Dermis blood vessel endothelial cell (primary cell): ENCODE measurements at regions not wholly inside any gene's neighbourhood (a gene's known extent, or its start where the extent isn't known, plus 50 kb on each side); places are given as distances from the start of the nearest gene placed in this dataset.
A peak's percentile ranks its signal among the peaks of the same experiment; 100 is the strongest.
"Not testable (repeated sequence)": the region's sequence is repeated elsewhere in the genome, so short reads cannot be mapped to it uniquely, and the experiment has no call there.

Source experiments
- DNase-seq: peaks from one replicate; pipeline ENCODE4 v3.0.0; 2010

- DNase-seq: no peak
Measured at GRCh38 chr17:52709724-52710123, 551.2 kb upstream of the CA10 start.

GRCh38 chr17:52696362-52696761, 537.8 kb upstream of the CA10 start:
- DNase-seq: no peak

GRCh38 chr17:52686140-52686539, 527.6 kb upstream of the CA10 start:
- DNase-seq: no peak

GRCh38 chr17:52681480-52681879, 523.0 kb upstream of the CA10 start:
- no peak for DNase-seq

DNA sequence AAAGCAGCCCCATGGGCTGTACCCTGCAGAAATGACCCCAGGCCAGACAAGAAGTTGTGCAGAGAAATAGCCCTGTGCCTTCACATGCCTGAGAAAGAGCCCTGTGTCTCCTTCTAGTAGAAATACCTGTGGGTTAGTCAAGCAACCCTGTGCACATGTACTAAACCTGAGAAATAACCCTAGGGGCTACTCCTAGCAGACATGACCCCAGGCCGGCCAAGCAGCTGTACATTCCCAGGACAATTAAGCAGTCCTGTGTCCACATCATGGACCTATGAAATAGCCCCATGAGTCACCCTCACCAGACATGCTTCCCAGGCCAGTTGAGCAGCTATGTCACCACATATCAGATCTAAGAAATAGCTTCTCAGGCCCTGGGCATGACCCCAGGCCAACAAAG, 519.7 kb upstream of the CA10 start:
- no peak for DNase-seq

- no peak for DNase-seq
Measured at GRCh38 chr17:52674686-52675085, 516.2 kb upstream of the CA10 start.

GRCh38 chr17:52673791-52674190, 515.3 kb upstream of the CA10 start:
- DNase-seq: no peak

GRCh38 chr17:52666264-52666663, 507.8 kb upstream of the CA10 start:
- DNase-seq: no peak

DNA sequence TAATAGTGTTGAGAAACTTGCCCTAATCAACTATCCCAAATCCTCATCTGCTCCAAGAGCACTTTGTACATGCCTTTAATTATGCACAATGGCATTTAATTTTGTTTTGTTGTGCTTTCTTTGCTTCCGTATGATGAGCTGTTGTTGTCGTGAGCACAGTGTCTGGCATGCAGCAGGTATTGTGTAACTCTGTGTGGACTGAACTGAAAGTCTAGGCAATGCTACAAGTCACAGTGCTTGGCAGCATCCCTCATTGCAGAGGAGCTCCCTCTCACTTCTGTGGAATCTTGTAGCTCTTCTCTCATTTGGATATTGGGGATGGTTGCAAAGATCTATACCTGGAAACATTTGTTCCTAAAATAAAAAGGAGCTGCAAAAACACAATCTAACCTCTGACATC, 502.2 kb upstream of the CA10 start:
- no peak for DNase-seq

DNA sequence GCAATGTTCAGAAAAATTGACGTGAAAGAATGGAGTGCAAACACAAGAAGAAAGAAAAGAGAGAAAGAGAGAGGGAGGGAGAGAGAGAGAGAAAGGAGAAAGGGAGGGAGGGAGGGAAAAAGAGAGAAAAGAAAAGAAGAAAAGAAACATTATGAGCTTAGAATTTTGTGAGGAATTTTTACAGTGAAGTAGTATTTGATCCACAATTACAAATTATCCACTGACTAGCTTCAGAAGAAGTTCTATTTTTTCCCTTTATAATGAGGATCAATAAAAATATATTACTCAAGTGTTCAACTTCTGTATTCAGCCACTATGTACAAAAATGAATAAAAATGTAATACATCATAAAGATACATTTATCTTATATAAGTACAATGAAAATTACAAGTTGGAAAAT, 494.5 kb upstream of the CA10 start:
- DNase-seq: no peak

- no peak for DNase-seq
Measured at GRCh38 chr17:52648995-52649394, 490.5 kb upstream of the CA10 start.

DNA sequence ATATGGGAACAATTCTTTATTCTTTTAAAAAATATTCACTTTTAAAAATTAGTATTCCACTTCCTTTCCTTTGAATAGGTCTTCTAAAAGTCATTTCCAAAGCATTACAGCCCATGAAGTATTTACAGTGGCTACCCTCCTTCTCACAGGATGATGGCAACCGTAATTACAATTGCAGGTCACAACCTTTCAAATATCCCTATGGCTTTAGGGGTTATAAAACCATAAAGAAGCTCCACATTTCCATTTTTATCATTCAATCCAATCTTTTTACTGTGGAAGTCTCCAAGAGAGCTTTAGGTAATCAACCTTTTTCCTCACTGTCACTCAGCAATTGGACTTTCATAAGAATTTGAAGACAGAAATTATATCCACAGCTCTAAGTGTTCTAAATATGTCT, 488.9 kb upstream of the CA10 start:
- DNase-seq: no peak

GRCh38 chr17:52636443-52636842, 477.9 kb upstream of the CA10 start:
- no peak for DNase-seq

GRCh38 chr17:52606590-52606989, 448.1 kb upstream of the CA10 start:
- DNase-seq: no peak

DNA sequence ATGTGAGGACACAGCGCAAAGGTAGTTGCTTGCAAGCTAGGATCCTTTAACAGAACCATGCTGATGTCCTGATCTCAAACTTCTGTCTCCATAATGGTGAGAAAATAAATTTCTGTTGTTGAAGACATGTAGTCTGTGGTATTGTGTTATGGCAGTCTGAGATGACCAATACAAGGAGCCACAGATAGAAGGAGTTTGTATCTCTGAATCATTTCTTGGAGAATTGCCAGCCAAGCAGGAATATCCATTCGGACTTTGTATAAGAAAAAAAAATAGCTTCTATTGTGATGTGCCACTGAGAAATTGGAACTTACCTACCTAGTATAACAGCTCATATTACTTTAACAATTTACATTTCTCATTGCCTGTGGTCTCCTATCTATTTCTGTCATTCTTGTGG, 447.6 kb upstream of the CA10 start:
- peak; percentile 66 for DNase-seq

DNA sequence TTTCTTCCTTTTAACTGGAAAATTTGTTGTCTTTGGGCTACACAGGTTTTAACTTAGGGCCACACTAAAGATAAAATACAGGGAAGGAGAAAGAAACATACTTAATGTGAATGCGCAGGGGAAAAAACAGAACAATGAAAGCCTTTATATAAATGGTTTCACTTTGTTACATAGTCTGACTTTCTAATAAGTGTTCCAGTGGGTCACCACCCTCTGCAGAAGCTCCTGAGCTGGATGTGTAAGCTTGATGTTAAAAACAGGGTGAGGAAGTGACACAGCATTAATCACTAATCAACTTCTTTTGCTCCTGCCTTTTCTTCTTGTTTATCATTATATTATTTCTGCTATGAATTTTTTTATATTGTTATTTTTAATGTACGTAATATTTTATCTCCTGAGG, 445.6 kb upstream of the CA10 start:
- DNase-seq: peak; percentile 43

- DNase-seq: not testable (repeated sequence)
Measured at GRCh38 chr17:52597452-52598215, 439.1 kb upstream of the CA10 start.

DNA sequence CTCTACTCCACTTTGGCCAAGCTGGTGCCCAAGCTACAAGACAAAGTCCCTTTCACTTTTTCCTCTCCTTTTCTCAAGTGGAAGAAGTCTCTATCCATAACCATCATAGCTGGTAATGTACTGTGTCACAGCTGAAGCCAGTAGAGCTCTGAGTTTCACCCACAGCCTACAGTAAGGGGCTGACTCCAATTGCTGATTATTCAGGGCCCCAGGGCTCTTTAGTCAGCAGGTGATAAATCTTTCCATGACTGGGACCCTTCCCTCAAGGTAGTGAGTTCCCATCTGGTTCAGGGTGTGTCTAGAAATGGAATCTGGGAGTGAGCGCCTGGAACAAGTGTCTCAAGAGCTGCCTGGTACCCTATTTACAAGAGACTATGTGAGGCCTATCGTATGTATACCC, 436.0 kb upstream of the CA10 start:
- DNase-seq: no peak

DNA sequence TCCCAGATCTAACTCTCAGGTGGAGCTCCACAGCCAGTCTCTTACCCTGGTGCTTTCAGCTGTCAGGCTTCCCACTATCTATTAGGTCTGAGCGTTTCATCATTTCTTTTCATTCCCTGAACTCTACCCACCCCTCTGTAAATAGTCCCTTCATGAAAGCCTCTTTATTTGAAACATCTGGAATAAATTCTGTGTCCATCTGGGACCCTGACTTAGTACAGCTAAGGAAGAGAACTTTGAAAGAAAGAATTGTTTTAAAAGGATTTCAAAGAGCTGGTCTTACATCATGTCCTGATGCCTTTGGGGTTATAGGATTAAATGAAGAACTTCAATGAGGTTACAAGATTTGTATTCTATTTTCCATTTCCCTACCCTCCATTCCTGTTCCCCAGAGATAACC, 388.5 kb upstream of the CA10 start:
- no peak for DNase-seq

DNA sequence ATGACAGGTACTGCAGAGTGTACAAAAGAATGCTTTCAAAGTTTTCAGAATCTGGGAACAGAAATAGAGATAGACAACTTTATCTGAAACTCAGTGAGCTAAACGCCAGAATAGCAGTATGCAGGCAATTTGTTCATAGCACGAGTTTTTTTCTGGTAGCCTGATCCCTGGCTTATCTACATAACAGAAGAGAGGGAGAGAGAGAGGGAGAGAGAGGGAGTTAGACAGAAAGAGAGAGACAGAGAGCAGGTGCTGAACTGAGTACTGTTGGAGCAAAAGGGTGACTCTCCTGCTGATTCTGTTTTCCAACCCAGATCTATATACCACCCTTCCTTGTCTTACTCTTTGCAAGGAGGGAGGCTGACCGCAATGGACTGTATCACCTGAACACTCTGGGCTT, 388.0 kb upstream of the CA10 start:
- no peak for DNase-seq

GRCh38 chr17:52537421-52537820, 378.9 kb upstream of the CA10 start:
- DNase-seq: no peak

GRCh38 chr17:52536489-52536888, 378.0 kb upstream of the CA10 start:
- DNase-seq: no peak

DNA sequence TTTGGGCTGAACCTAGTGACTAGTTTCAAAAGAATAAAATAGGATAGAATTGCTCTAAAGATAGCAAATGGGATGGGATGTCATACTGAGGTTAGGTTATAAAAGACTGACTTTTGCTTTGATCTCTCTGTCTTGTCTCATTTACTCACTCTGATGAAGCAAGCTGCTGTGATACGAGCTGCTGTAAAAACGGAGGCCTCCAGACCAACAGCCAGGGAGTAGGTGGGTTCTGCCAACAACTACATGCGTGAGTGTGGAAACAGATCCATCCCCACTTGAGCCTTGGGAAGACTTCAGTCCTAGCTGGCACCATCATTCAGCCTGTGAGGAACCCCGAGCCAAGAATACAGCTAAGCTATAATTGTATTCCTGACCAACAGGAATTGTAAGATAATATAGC, 373.9 kb upstream of the CA10 start:
- no peak for DNase-seq

DNA sequence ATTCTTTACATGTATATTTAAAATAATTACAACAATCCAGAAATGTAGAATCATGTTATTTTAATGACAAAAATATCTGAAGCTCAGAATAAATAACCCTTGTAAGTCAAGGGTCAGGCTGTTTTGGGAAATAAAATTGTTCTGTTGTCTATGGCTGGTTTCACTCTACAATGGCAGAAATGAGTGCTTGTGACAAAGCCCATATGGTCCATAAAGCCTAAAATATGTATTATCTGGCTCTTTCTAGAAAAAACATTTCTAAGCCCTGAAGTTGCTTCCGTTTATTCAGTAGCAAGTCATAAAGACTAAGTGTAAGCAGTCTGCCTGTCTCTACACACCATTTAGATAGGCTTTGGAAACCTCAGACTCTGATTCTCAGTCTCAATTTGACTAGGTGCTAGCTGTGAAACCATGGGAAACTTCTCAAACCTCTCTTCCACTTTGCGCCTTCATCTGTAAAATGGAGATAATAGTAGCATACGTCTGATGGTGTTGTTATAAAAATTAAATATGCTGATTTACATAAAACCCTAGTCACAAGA, 365.7 kb upstream of the CA10 start:
- DNase-seq: no peak

DNA sequence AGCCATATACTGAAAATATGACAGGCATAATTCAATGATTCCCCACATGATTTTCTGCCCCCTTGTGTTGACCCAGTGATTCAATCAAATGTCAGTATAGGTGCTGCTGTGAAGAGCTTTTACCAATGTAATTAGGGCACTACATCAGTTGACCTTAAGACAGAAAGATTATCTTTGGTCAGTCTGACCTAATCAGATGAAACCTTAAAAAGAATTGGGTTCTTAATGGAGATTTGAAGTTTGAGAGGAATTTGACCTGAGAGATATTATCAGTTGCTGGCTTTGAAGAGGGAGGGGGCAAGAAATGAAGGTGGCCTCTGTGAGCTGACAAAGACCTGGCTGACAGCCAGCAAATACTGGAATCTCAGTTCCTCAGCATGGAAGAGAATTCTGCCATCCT, 358.7 kb upstream of the CA10 start:
- DNase-seq: no peak
